Panc1 (cell line): ENCODE measurements at regions not wholly inside any gene's neighbourhood (a gene's known extent, or its start where the extent isn't known, plus 50 kb on each side); places are given as distances from the start of the nearest gene placed in this dataset.

ENCODE experiments used
- ATAC-seq: fragments of 200-7000 bp; cut with Tn5 transposase; 2 replicates; pipeline ENCODE4 v1.9.1; 2020; ENCODE audit warnings: mild to moderate bottlenecking, moderate library complexity
- BruUV-seq: library from RNA; stranded (reverse); fragments of 400-500 nt; replicated peaks from 2 replicates; lab custom pipeline; 2021; lab: Mats Ljungman, UMichigan
- CTCF ChIA-PET: fragments of 300-600 bp; sonication (Branson Sonifier 250); formaldehyde crosslinking; loops from one replicate; lab custom pipeline; 2022; ENCODE audit warnings: antibody characterized with exemption; lab: Charles Lee
- POLR2A ChIA-PET: fragments of 300-600 bp; sonication (Branson Sonifier 250); formaldehyde crosslinking; loops from one replicate; lab custom pipeline; 2022; ENCODE audit warnings: antibody characterized with exemption; lab: Charles Lee
- DNase-seq: peaks from one replicate; pipeline ENCODE4 v3.0.0-alpha.2; 2010; ENCODE audit warnings: low read depth, low spot score
- H3K27ac ChIP-seq: 2 replicates; pipeline ENCODE4 v1.5.1; 2011; ENCODE audit warnings: mild to moderate bottlenecking, low read length, inconsistent platforms
- H3K27me3 ChIP-seq: fragments of 200-500 bp; sonication (Bioruptor generic); 2 replicates; pipeline ENCODE4 v1.6.0; 2014; ENCODE audit warnings: low read length, inconsistent platforms; ENCODE audit not compliant: control insufficient read depth, insufficient read depth
- H3K36me3 ChIP-seq: fragments of 200-500 bp; sonication (Bioruptor generic); 2 replicates; pipeline ENCODE4 v1.5.1; 2014; ENCODE audit warnings: inconsistent platforms, mild to moderate bottlenecking, low read length, moderate library complexity; ENCODE audit not compliant: control insufficient read depth, insufficient read depth
- H3K4me1 ChIP-seq: 2 replicates; pipeline ENCODE4 v1.5.1; 2011; ENCODE audit warnings: inconsistent platforms, mild to moderate bottlenecking, low read length, moderate library complexity; ENCODE audit not compliant: control insufficient read depth, insufficient read depth
- H3K4me3 ChIP-seq, 2 experiments: 2 replicates each; pipeline ENCODE4 v1.5.1; 2011 to 2012; ENCODE audit warnings: low read depth in 2 of 2, low read length in 2 of 2, mild to moderate bottlenecking in 2 of 2, inconsistent platforms in 1 of 2, moderate library complexity in 1 of 2
- H3K9me3 ChIP-seq: fragments of 200-500 bp; sonication (Bioruptor generic); 2 replicates; pipeline ENCODE4 v1.5.1; 2014; ENCODE audit warnings: low read depth, mild to moderate bottlenecking, inconsistent platforms, low read length, moderate library complexity; ENCODE audit not compliant: control insufficient read depth, insufficient read depth
- CTCF ChIP-seq: fragments of 450-650 bp; IDR thresholded peaks from 2 replicates; pipeline ENCODE4 v1.5.1; 2017; ENCODE audit warnings: mild to moderate bottlenecking
- POLR2AphosphoS5 ChIP-seq: IDR thresholded peaks from 2 replicates; pipeline ENCODE4 v1.6.1; 2012; ENCODE audit warnings: mild to moderate bottlenecking, low read depth, low read length, moderate library complexity
- REST ChIP-seq, 2 experiments: IDR thresholded peaks; 2 replicates each; pipeline ENCODE4 v1.6.1; 2011 to 2012; ENCODE audit warnings: low read depth in 2 of 2, control low read depth in 1 of 2, low read length in 1 of 2, mild to moderate bottlenecking in 1 of 2, moderate library complexity in 1 of 2; ENCODE audit not compliant: insufficient read depth in 1 of 2
- SIN3A ChIP-seq: IDR thresholded peaks from 2 replicates; pipeline ENCODE4 v1.6.1; 2012; ENCODE audit warnings: low read depth, mild to moderate bottlenecking, low read length, moderate library complexity, borderline replicate concordance; ENCODE audit not compliant: insufficient read depth
- TCF7L2 ChIP-seq: IDR thresholded peaks from 2 replicates; pipeline ENCODE4 v1.6.1; 2011; ENCODE audit warnings: mild to moderate bottlenecking, low read depth, low read length, inconsistent platforms
- in situ Hi-C: cut with HindIII; loops from 2 replicates; pipeline ENCODE4 v1.10.0; 2016; ENCODE audit warnings: low sequenced_read_pairs, low pct_unique_long_range_greater_than_20kb
- intact Hi-C: fragments of 100-400 bp; cut with micrococcal nuclease; formaldehyde crosslinking; loops from one replicate; pipeline ENCODE4 v1.10.0; 2022; ENCODE audit not compliant: unreplicated experiment

- CTCF ChIA-PET: no interaction called here
- POLR2A ChIA-PET: no interaction called here
- H3K27ac ChIP-seq: no peak overlapping the region
- in situ Hi-C loops: no loop called here
- no TSS peak for BruUV-seq
- H3K4me1 ChIP-seq: no peaks in the 10 kb centered on the region
- H3K27me3 ChIP-seq: no peaks in the 10 kb centered on the region
- no peaks in the 10 kb centered on the region for H3K9me3 ChIP-seq
- TF ChIP-seq TCF7L2 (no peak), REST (IDR thresholded peaks at IDR 0.05; ENCODE audit: insufficient read depth in 1 of 2, low read depth in 2 of 2, low read length in 1 of 2) (no peak), SIN3A (no peak), POLR2AphosphoS5 (no peak), CTCF (no peak)
- H3K36me3 ChIP-seq: no peaks in the 10 kb centered on the region
- no peak for DNase-seq
- no peak for ATAC-seq
- H3K4me3 ChIP-seq: no peak overlapping the region
- intact Hi-C loops: no loop called here
Observed at GRCh38 chr5:116631147-116631546, 56.5 kb upstream of the SEMA6A start.

GRCh38 chr5:116629168-116629567 is 54.5 kb upstream of the SEMA6A start:
- Histone ChIP-seq H3K27me3 (no peaks in the 10 kb centered on the region), H3K36me3 (no peaks in the 10 kb centered on the region), H3K4me3 (no peak overlapping the region), H3K27ac (no peak overlapping the region), H3K4me1 (no peaks in the 10 kb centered on the region), H3K9me3 (no peaks in the 10 kb centered on the region)
- ChIA-PET POLR2A (no interaction called here), CTCF (no interaction called here)
- ATAC-seq: no peak
- no peak for DNase-seq
- no TSS peak for BruUV-seq
- intact Hi-C loops: no loop called here
- TF ChIP-seq TCF7L2: no peak
- TF ChIP-seq CTCF: no peak
- TF ChIP-seq REST (IDR thresholded peaks at IDR 0.05; ENCODE audit: insufficient read depth in 1 of 2, low read depth in 2 of 2, low read length in 1 of 2): no peak
- TF ChIP-seq SIN3A: no peak
- in situ Hi-C loops: no loop called here
